A549 (cell line): ENCODE measurements at regions not wholly inside any gene's neighbourhood (a gene's known extent, or its start where the extent isn't known, plus 50 kb on each side); places are given as distances from the start of the nearest gene placed in this dataset.

Experiments
- BHLHE40 ChIP-seq: IDR thresholded peaks from 2 replicates; pipeline ENCODE4 v1.6.1; 2012; ENCODE audit warnings: low read depth, low read length, inconsistent platforms
- CTCF ChIP-seq: fragments of >200 bp; sonication (Bioruptor Twin); formaldehyde crosslinking; IDR thresholded peaks from 3 replicates; pipeline ENCODE4 v1.5.1; 2016
- MAFK ChIP-seq: fragments of 450-650 bp; IDR thresholded peaks from 2 replicates; pipeline ENCODE4 v1.6.1; 2014; ENCODE audit not compliant: partially characterized antibody
- PHF8 ChIP-seq: fragments of 200-600 bp; sonication (generic); IDR thresholded peaks from 2 replicates; pipeline ENCODE4 v1.6.1; 2016; ENCODE audit warnings: low read depth, mild to moderate bottlenecking, antibody characterized with exemption, moderate library complexity, borderline replicate concordance
- POLR2A ChIP-seq: IDR thresholded peaks from 2 replicates; pipeline ENCODE4 v1.6.1; 2012; ENCODE audit warnings: mild to moderate bottlenecking, low read length
- RFX5 ChIP-seq: fragments of 450-650 bp; IDR thresholded peaks from 2 replicates; pipeline ENCODE4 v1.7.1; 2014; ENCODE audit warnings: antibody characterized with exemption, mild to moderate bottlenecking, moderate library complexity
- USF2 ChIP-seq: fragments of 450-650 bp; IDR thresholded peaks from 2 replicates; pipeline ENCODE4 v1.6.1; 2014; ENCODE audit warnings: antibody characterized with exemption

GRCh38 chr15:100769043-100769974, 110.3 kb upstream of the ALDH1A3 start:
- TF ChIP-seq CTCF, result no peak
- no peak for TF ChIP-seq POLR2A
- no peak for TF ChIP-seq RFX5
- TF ChIP-seq MAFK, result no peak
- no peak for TF ChIP-seq USF2
- no peak for TF ChIP-seq PHF8
- no peak for TF ChIP-seq BHLHE40
